ENCODE measurements at regions not wholly inside any gene's neighbourhood (a gene's known extent, or its start where the extent isn't known, plus 50 kb on each side); places are given as distances from the start of the nearest gene placed in this dataset.

GRCh38 chr9:81506941-81507864 is 182.1 kb downstream of the TLE1 start:
- no peak for ATAC-seq (ENCODE audit: low FRiP score)

GRCh38 chr9:81499594-81499993 is 189.8 kb downstream of the TLE1 start:
- ATAC-seq (ENCODE audit: low FRiP score) = no peak
- DNase-seq (ENCODE audit: low spot score) = no peak
- TF ChIP-seq CTCF (IDR thresholded peaks at IDR 0.05) = no peak

More at GRCh38 chr9:81506941-81507864, 182.1 kb downstream of the TLE1 start:
- TF ChIP-seq CTCF (IDR thresholded peaks at IDR 0.05) = no peak
- no peak for DNase-seq (ENCODE audit: low spot score)

- DNase-seq (ENCODE audit: low spot score) (no peak), ATAC-seq (ENCODE audit: low FRiP score) (peak; percentile 74)
- no peak for TF ChIP-seq CTCF (IDR thresholded peaks at IDR 0.05)
These were observed 190.3 kb downstream of the TLE1 start for GRCh38 chr9:81499021-81499454.

- DNase-seq (ENCODE audit: low spot score) (no peak), ATAC-seq (ENCODE audit: low FRiP score) (no peak)
- no peak for TF ChIP-seq CTCF (IDR thresholded peaks at IDR 0.05)
These were observed 190.8 kb downstream of the TLE1 start for GRCh38 chr9:81498576-81498975.

- TF ChIP-seq CTCF (IDR thresholded peaks at IDR 0.05) = no peak
- ATAC-seq (ENCODE audit: low FRiP score) = no peak
- DNase-seq (ENCODE audit: low spot score) = no peak
These were observed 192.3 kb downstream of the TLE1 start for GRCh38 chr9:81497091-81497490.

GRCh38 chr9:81492710-81493447 is 196.5 kb downstream of the TLE1 start:
- no peak for TF ChIP-seq CTCF (IDR thresholded peaks at IDR 0.05)
- no peak for DNase-seq (ENCODE audit: low spot score)
- no peak for ATAC-seq (ENCODE audit: low FRiP score)
